ENCODE measurements at regions not wholly inside any gene's neighbourhood (a gene's known extent, or its start where the extent isn't known, plus 50 kb on each side); places are given as distances from the start of the nearest gene placed in this dataset.

DNA sequence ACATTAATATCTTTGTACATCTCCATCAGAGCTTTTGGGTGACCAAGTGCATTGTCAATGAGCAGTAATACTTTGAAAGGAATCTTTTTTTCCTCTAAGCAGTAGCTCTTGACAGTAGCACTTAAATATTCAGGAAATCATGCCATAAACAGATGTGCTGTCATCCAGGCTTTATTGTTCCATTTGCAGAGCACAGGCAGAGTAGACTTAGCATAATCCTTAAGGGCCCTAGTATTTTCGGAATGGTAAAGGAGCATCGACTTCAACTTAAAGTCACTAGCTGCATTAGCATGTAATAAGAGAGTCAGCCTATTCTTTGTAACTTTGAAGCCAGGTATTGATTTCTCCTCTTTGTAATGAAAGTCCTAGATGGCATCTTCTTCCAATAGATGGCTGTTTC is 121.8 kb upstream of the CWC22 start:
- Histone ChIP-seq H3K4me1 (no peaks in the 10 kb centered on the region), H3K27ac (no peak overlapping the region), H3K36me3 (replicated peaks in 1 of 2; ENCODE audit: insufficient read depth in 1 of 2, low read depth in 2 of 2) (no peaks in the 10 kb centered on the region), H3K4me3 (no peak overlapping the region), H3K27me3 (no peaks in the 10 kb centered on the region), H3K9me3 (no peaks in the 10 kb centered on the region)
- WGBS, 2 donors: 79 to 81% methylated on average over 2 of the region's 2 CpGs
- no peak for TF ChIP-seq POLR2A (IDR thresholded peaks at IDR 0.05)
- TF ChIP-seq, protein P1, sequence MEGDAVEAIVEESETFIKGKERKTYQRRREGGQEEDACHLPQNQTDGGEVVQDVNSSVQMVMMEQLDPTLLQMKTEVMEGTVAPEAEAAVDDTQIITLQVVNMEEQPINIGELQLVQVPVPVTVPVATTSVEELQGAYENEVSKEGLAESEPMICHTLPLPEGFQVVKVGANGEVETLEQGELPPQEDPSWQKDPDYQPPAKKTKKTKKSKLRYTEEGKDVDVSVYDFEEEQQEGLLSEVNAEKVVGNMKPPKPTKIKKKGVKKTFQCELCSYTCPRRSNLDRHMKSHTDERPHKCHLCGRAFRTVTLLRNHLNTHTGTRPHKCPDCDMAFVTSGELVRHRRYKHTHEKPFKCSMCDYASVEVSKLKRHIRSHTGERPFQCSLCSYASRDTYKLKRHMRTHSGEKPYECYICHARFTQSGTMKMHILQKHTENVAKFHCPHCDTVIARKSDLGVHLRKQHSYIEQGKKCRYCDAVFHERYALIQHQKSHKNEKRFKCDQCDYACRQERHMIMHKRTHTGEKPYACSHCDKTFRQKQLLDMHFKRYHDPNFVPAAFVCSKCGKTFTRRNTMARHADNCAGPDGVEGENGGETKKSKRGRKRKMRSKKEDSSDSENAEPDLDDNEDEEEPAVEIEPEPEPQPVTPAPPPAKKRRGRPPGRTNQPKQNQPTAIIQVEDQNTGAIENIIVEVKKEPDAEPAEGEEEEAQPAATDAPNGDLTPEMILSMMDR (IDR thresholded peaks at IDR 0.05): no peak
- no peak for ATAC-seq
- intact Hi-C loops (cut with DNase I): loop anchor here (10.0 kb wide), 1 partner anchor 1336 kb away; no protein-coding TSS in a partner anchor
- DNase-seq: no peak

DNA sequence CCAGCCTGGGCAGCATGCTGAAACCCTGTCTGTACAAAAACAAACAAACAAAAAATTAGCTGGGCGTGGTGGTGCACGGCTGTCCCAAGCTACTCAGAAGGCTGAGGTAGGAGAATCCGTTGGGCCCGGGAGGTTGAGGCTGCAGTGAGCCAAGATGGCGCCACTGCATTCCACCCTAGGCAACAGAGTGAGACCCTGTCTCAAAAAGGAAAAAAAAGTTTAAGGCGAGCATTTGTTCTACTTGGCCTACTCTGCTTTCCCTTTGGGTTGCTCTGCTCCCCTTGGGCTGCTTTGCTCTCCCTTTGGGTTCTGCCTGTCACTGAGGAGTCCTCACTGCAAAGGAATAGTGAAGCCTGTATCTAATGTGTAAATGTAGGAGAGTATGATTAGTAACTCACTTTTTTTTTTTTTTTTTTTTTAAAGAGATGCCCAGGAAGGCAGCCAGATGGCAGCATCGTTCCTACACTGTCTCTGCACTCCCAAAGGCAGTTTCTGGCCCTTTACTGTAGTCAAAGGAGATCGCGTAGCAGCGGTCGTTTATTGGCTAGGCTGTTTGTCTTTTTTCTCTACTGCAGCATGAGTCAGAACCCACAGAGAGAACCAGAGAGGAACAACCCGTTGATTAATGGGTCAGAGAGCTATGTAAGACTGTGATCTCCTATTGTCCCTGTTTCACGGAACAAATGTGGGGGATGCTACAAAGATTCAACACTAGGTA is 118.3 kb upstream of the CWC22 start:
- Histone ChIP-seq H3K9me3 (no peaks in the 10 kb centered on the region), H3K27me3 (no peaks in the 10 kb centered on the region), H3K27ac (no peak overlapping the region), H3K4me3 (no peak overlapping the region), H3K4me1 (no peaks in the 10 kb centered on the region), H3K36me3 (replicated peaks in 1 of 2; ENCODE audit: insufficient read depth in 1 of 2, low read depth in 2 of 2) (no peaks in the 10 kb centered on the region)
- TF ChIP-seq, protein P1 (IDR thresholded peaks at IDR 0.05): peak in 6 of 7 experiments; percentile 21 to 50 (median 32)
- no peak for TF ChIP-seq POLR2A (IDR thresholded peaks at IDR 0.05)
- ATAC-seq (peak; percentile 84), DNase-seq (peak; percentile 49 to 68 (median 62))
- 23 to 27% methylated on average over 13 of the region's 13 CpGs for WGBS, 2 donors
- intact Hi-C loops (cut with DNase I): loop anchor here (10.0 kb wide), 1 partner anchor 1339 kb away; no protein-coding TSS in a partner anchor

DNA sequence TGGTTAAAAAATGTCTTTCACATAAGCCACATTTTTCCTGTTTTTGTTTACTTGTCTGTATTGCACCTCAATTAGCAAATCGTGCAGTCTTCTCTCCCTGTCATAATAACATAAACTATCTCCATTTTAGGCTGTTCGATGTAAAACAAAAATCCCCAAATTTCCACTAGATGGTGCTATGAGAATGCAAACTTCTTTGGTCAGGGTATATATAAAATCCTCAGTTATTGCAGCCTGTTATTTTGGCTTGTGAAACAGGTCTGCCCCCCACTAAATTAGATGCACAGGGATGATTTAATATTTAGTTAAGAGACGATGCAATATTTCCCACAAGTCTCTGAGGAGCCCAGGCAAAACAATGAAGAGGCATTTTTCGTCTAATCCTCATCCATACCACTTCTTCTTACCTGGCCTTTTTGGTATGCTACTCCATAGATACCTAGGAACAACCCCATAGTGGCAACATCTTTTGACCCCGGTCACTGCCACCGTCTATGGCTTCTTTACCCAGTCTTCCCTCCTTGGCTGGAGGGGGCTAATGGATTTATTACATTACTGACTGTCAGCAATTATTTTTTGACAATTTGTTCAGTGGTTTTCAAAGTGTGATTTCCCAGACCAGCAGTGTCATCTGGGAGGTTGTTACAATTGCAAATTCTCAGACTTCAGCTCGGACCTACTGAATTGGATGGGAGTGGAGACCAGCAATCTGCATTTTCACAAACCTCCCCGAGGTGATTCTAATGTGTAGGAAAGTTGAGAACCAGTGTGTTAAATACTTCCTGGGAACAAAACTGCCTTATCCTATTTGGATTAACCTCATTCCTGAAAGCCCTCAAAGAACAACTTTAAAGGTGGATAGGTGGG is 117.4 kb upstream of the CWC22 start:
- WGBS, 2 donors: 13 to 18% methylated on average over 8 of the region's 8 CpGs
- Histone ChIP-seq H3K27me3 (no peaks in the 10 kb centered on the region), H3K4me3 (no peak overlapping the region), H3K9me3 (no peaks in the 10 kb centered on the region), H3K27ac (no peak overlapping the region), H3K36me3 (replicated peaks in 1 of 2; ENCODE audit: insufficient read depth in 1 of 2, low read depth in 2 of 2) (no peaks in the 10 kb centered on the region), H3K4me1 (no peaks in the 10 kb centered on the region)
- ATAC-seq (peak; percentile 57), DNase-seq (no peak)
- TF ChIP-seq, protein P1 (IDR thresholded peaks at IDR 0.05): peak; percentile 21 to 66 (median 52)
- no peak for TF ChIP-seq POLR2A (IDR thresholded peaks at IDR 0.05)
- intact Hi-C loops (cut with DNase I): loop anchor here (5.0 to 10.0 kb wide), 2 partner anchors 1340 to 1588 kb away; no protein-coding TSS in a partner anchor

DNA sequence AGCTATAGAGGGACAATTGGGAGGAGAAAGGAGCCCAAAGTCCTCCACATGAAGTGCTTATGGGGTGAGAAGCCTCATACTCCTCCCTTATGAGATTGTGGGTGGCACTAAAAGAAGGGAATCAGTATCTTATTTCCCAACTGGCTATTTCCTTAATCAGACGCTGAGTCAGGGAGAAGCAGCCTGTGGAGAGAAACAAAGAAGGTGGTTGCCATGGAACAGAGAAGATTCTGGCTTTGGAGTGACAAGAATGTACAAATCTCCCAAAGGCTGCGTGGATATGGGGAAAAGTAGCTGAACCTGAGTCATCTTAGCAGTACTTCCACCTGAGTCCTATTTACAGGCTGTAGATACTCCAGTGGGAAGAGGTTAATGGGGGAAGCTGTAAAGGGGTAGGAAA is 115.8 kb upstream of the CWC22 start:
- no peak overlapping the region for H3K4me3 ChIP-seq
- DNase-seq: no peak
- H3K27me3 ChIP-seq: no peaks in the 10 kb centered on the region
- TF ChIP-seq POLR2A (IDR thresholded peaks at IDR 0.05): no peak
- no peak for ATAC-seq
- WGBS, 2 donors: 49 to 63% methylated on average over 2 of the region's 2 CpGs
- no peak overlapping the region for H3K27ac ChIP-seq
- intact Hi-C loops (cut with DNase I): loop anchor here (5.0 to 10.0 kb wide), 2 partner anchors 1342 to 1589 kb away; no protein-coding TSS in a partner anchor
- H3K9me3 ChIP-seq: no peaks in the 10 kb centered on the region
- H3K4me1 ChIP-seq: no peaks in the 10 kb centered on the region
- no peaks in the 10 kb centered on the region for H3K36me3 ChIP-seq (replicated peaks in 1 of 2; ENCODE audit: insufficient read depth in 1 of 2, low read depth in 2 of 2)

DNA sequence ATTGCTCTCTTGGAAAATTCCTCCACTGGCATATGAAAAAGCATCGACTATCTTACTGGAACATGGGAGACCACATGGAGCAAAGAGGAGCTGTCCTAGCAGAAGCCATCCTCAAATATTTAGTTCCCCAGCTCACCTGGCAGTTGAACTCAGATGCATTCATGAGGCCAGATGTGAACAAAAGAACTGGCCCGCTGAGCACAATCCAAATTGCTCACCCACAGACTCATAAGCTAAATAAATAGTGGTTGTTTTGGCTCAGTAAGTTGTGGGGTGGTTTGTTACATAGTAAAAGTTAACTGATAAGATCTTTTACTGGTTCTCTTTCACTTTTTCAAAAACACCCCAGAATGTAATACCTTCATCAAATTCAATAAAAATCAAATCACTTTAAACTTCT is 108.6 kb upstream of the CWC22 start:
- no peaks in the 10 kb centered on the region for H3K36me3 ChIP-seq (replicated peaks in 1 of 2; ENCODE audit: insufficient read depth in 1 of 2, low read depth in 2 of 2)

More for the DNA sequence above, 108.6 kb upstream of the CWC22 start:
- Histone ChIP-seq H3K4me3 (no peak overlapping the region), H3K27me3 (no peaks in the 10 kb centered on the region), H3K27ac (no peak overlapping the region), H3K9me3 (no peaks in the 10 kb centered on the region), H3K4me1 (no peaks in the 10 kb centered on the region)
- intact Hi-C loops (cut with DNase I): no loop called here
- 71 to 74% methylated on average over 2 of the region's 2 CpGs for WGBS, 2 donors
- ATAC-seq: no peak
- DNase-seq: no peak
- TF ChIP-seq POLR2A (IDR thresholded peaks at IDR 0.05): no peak
- TF ChIP-seq, protein P1 (IDR thresholded peaks at IDR 0.05): no peak
